CD4-positive, CD25-positive, alpha-beta regulatory T cell (primary cell): ENCODE measurements at regions not wholly inside any gene's neighbourhood (a gene's known extent, or its start where the extent isn't known, plus 50 kb on each side); places are given as distances from the start of the nearest gene placed in this dataset.
A peak's percentile ranks its signal among the peaks of the same experiment; 100 is the strongest.
"Not testable (repeated sequence)": the region's sequence is repeated elsewhere in the genome, so short reads cannot be mapped to it uniquely, and the experiment has no call there.

ENCODE experiments used
- ATAC-seq, 2 donors: fragments of 150-1000 bp; cut with Tn5 transposase; one replicate each; pipeline ENCODE4 v1.10.0; 2021; ENCODE audit warnings: low read depth in 2 of 2, moderate number of reproducible peaks in 2 of 2, moderate library complexity in 1 of 2
- DNase-seq, 3 donors: peaks; one replicate each; pipeline versions ENCODE4 v3.0.0 to v3.0.0-alpha.2; 2012 to 2022; ENCODE audit warnings: mixed read lengths in 1 of 3
- H3K27ac ChIP-seq: one replicate; pipeline ENCODE4 v1.7.0; 2013; ENCODE audit warnings: mild to moderate bottlenecking, low read length; ENCODE audit not compliant: insufficient read depth, poor library complexity, severe bottlenecking
- H3K27me3 ChIP-seq: one replicate; pipeline ENCODE4 v1.7.0; 2013; ENCODE audit warnings: low read length; ENCODE audit not compliant: control insufficient read depth, insufficient read depth
- H3K36me3 ChIP-seq: one replicate; pipeline ENCODE4 v1.7.0; 2013; ENCODE audit warnings: mild to moderate bottlenecking, low read length, moderate library complexity; ENCODE audit not compliant: control insufficient read depth, insufficient read depth
- H3K4me1 ChIP-seq: 2 replicates; pipeline ENCODE4 v1.7.0; 2013; ENCODE audit warnings: mild to moderate bottlenecking, low read length; ENCODE audit not compliant: insufficient read depth, control insufficient read depth, poor library complexity, severe bottlenecking
- H3K4me3 ChIP-seq: one replicate; pipeline ENCODE4 v1.7.0; 2013; ENCODE audit warnings: low read depth, mild to moderate bottlenecking, low read length, moderate library complexity
- H3K9me3 ChIP-seq, 2 experiments: 1 replicate in 1 of 2; 2 replicates in 1 of 2; pipeline ENCODE4 v1.7.0; 2013; ENCODE audit warnings: low read length in 2 of 2, mild to moderate bottlenecking in 1 of 2, moderate library complexity in 1 of 2; ENCODE audit not compliant: control insufficient read depth in 2 of 2
- H3K27ac Mint-ChIP-seq, 3 donors: one replicate each; pipeline ENCODE4 v1.8.0; 2020 to 2022; ENCODE audit warnings: mild to moderate bottlenecking in 3 of 3, mixed read lengths in 3 of 3, moderate library complexity in 2 of 3
- H3K27me3 Mint-ChIP-seq: one replicate; pipeline ENCODE4 v1.8.0; 2022; ENCODE audit warnings: mild to moderate bottlenecking, mixed read lengths
- H3K36me3 Mint-ChIP-seq: one replicate; pipeline ENCODE4 v1.8.0; 2020; ENCODE audit warnings: mixed read lengths
- H3K4me1 Mint-ChIP-seq, 4 donors: one replicate each; pipeline ENCODE4 v1.8.0; 2020 to 2022; ENCODE audit warnings: mixed read lengths in 4 of 4, mild to moderate bottlenecking in 1 of 4
- H3K4me3 Mint-ChIP-seq, 4 donors: one replicate each; pipeline ENCODE4 v1.8.0; 2020 to 2022; ENCODE audit warnings: mild to moderate bottlenecking in 4 of 4, mixed read lengths in 4 of 4, moderate library complexity in 3 of 4
- H3K9me3 Mint-ChIP-seq, 7 donors: one replicate each; pipeline ENCODE4 v1.8.0; 2020 to 2022; ENCODE audit warnings: mixed read lengths in 7 of 7, mild to moderate bottlenecking in 3 of 7, moderate library complexity in 2 of 7

GRCh38 chrX:73967461-73967860, 114.9 kb upstream of the XIST start:
- H3K27me3 Mint-ChIP-seq = not testable (repeated sequence)

DNA sequence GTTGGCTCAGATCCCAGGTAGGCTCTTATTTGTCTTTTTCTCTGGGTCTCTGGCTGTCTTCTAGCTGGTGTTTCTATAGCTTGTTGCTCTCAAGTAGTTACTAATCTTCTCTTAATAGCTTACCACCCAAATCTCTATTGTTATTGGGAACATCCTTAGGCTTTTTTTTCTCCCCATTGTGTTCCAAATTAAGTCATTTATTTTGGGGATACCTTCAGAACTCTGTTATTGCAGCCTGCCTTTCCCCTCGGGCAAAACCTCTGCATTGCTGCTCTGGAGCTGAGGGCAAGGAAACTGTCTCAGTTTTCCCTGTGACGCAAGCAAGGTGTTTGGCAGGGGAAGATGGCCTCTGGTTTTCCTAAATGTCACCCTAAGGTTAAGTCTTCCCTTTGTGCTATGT, 113.3 kb upstream of the XIST start:
- ATAC-seq = no peak
- Histone ChIP-seq H3K27me3 (no peaks in the 10 kb centered on the region), H3K9me3 (no peaks in the 10 kb centered on the region), H3K36me3 (peaks cover 3% of the 10 kb centered on the region), H3K4me1 (peaks cover 2% of the 10 kb centered on the region), H3K4me3 (no peak overlapping the region), H3K27ac (no peak overlapping the region)
- Mint-ChIP-seq H3K4me1 (peaks cover 12 to 52% (median 14%) of the 10 kb centered on the region in 4 donors), H3K9me3 (no peaks in the 10 kb centered on the region), H3K36me3 (peaks cover 18% of the 10 kb centered on the region), H3K27me3 (no peaks in the 10 kb centered on the region), H3K27ac (peak overlapping the region; percentile 0 to 60 (median 0)), H3K4me3 (no peak overlapping the region)
- no peak for DNase-seq

More at GRCh38 chrX:73967461-73967860, 114.9 kb upstream of the XIST start:
- Mint-ChIP-seq H3K4me1 (peaks cover 5 to 45% (median 9%) of the 10 kb centered on the region in 4 donors), H3K36me3 (peaks cover 19% of the 10 kb centered on the region)
- not testable (repeated sequence) for H3K4me1 ChIP-seq, H3K27me3 ChIP-seq, H3K27ac ChIP-seq, ATAC-seq, H3K36me3 ChIP-seq, DNase-seq, H3K9me3 Mint-ChIP-seq, H3K9me3 ChIP-seq, H3K4me3 ChIP-seq, H3K4me3 Mint-ChIP-seq, H3K27ac Mint-ChIP-seq

DNA sequence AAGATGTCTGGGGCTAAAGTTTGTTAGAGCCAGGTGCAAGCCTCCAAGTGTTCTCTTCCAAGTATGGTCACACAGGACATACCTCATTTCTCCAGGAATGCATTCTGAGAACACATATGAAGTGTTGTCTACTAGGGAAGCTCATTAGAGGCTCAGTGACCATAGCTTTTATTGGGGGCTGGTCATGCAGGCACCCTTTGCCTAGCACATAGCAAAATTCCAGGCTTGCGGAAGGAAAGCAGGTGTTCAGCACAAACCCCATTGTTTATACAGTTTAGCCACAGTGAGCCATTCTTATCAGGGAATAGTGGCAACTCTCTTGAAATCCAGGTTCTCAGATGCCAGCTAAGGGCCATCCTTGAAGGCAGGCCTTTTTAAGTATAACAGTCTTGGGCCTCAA, 112.1 kb upstream of the XIST start:
- Mint-ChIP-seq H3K4me1 (peaks cover 10 to 61% (median 16%) of the 10 kb centered on the region in 4 donors), H3K27ac (peak overlapping the region in 1 of 3 donors; percentile 37), H3K36me3 (peaks cover 10% of the 10 kb centered on the region), H3K4me3 (peak overlapping the region in 1 of 4 donors; percentile 50), H3K27me3 (no peaks in the 10 kb centered on the region), H3K9me3 (no peaks in the 10 kb centered on the region)
- ATAC-seq = no peak
- DNase-seq = no peak
- Histone ChIP-seq H3K27me3 (no peaks in the 10 kb centered on the region), H3K4me1 (peaks cover 4% of the 10 kb centered on the region), H3K27ac (no peak overlapping the region), H3K4me3 (no peak overlapping the region), H3K9me3 (no peaks in the 10 kb centered on the region), H3K36me3 (peaks cover 3% of the 10 kb centered on the region)

GRCh38 chrX:73963682-73964081, 111.2 kb upstream of the XIST start:
- Histone ChIP-seq H3K4me3 (no peak overlapping the region), H3K36me3 (peaks cover 3% of the 10 kb centered on the region), H3K9me3 (no peaks in the 10 kb centered on the region), H3K27ac (no peak overlapping the region), H3K4me1 (peaks cover 4% of the 10 kb centered on the region), H3K27me3 (no peaks in the 10 kb centered on the region)
- no peak overlapping the region for H3K4me3 Mint-ChIP-seq
- ATAC-seq (no peak), DNase-seq (no peak)
- H3K9me3 Mint-ChIP-seq = no peaks in the 10 kb centered on the region
- H3K27me3 Mint-ChIP-seq = no peaks in the 10 kb centered on the region
- H3K27ac Mint-ChIP-seq = peak overlapping the region in 1 of 3 donors; percentile 37
- peaks cover 11 to 66% (median 17%) of the 10 kb centered on the region in 4 donors for H3K4me1 Mint-ChIP-seq
- H3K36me3 Mint-ChIP-seq = peaks cover 6% of the 10 kb centered on the region

- DNase-seq (no peak), ATAC-seq (no peak)
- H3K9me3 Mint-ChIP-seq = no peaks in the 10 kb centered on the region
- Histone ChIP-seq H3K9me3 (no peaks in the 10 kb centered on the region), H3K27ac (no peak overlapping the region), H3K4me1 (peaks cover 4% of the 10 kb centered on the region), H3K27me3 (no peaks in the 10 kb centered on the region), H3K36me3 (peaks cover 3% of the 10 kb centered on the region), H3K4me3 (no peak overlapping the region)
- H3K27me3 Mint-ChIP-seq = no peaks in the 10 kb centered on the region
- H3K36me3 Mint-ChIP-seq = peaks cover 6% of the 10 kb centered on the region
- no peak overlapping the region for H3K4me3 Mint-ChIP-seq
- no peak overlapping the region for H3K27ac Mint-ChIP-seq
- H3K4me1 Mint-ChIP-seq = peaks cover 15 to 73% (median 19%) of the 10 kb centered on the region in 4 donors
Observed at GRCh38 chrX:73962948-73963347, 110.4 kb upstream of the XIST start.

GRCh38 chrX:73961867-73962266, 109.4 kb upstream of the XIST start:
- H3K4me3 Mint-ChIP-seq, H3K9me3 Mint-ChIP-seq, H3K36me3 Mint-ChIP-seq, H3K27ac ChIP-seq, H3K4me1 ChIP-seq, H3K27ac Mint-ChIP-seq, H3K36me3 ChIP-seq, H3K4me3 ChIP-seq, DNase-seq, ATAC-seq, H3K27me3 ChIP-seq, H3K9me3 ChIP-seq, H3K27me3 Mint-ChIP-seq: not testable (repeated sequence)
- peaks cover 12 to 82% (median 22%) of the 10 kb centered on the region in 4 donors for H3K4me1 Mint-ChIP-seq

DNA sequence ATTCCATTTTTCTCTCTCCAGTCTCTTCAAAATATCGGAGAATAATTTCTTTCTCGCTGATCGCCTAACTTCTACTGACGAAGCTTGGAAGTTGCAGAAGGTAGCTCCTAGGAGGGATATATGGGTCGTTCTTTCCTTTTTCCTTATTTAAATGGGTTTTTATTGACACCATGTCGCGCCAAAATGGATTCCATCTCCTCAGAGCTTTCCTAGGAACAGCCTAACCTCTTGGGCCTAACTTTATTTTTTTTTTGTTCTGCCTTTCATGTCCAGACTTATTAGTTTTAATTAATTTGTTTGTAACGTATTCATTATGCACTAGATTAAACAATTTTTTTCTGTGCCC, 92.0 kb upstream of the XIST start:
- Mint-ChIP-seq H3K4me3 (peak overlapping the region; percentile 95 to 99 (median 96)), H3K9me3 (no peaks in the 10 kb centered on the region), H3K36me3 (peaks cover 22% of the 10 kb centered on the region), H3K4me1 (peaks cover 8 to 54% (median 13%) of the 10 kb centered on the region in 4 donors), H3K27me3 (peaks cover 8% of the 10 kb centered on the region), H3K27ac (peak overlapping the region; percentile 99)
- no peaks in the 10 kb centered on the region for H3K27me3 ChIP-seq
- H3K9me3 ChIP-seq = no peaks in the 10 kb centered on the region
- H3K4me3 ChIP-seq = peak overlapping the region; percentile 99
- peak overlapping the region; percentile 81 for H3K27ac ChIP-seq
- H3K36me3 ChIP-seq = no peaks in the 10 kb centered on the region
- ATAC-seq (no peak), DNase-seq (no peak)
- H3K4me1 ChIP-seq = peaks cover 12% of the 10 kb centered on the region

- Mint-ChIP-seq H3K4me1 (peaks cover 8 to 48% (median 11%) of the 10 kb centered on the region in 4 donors), H3K36me3 (peaks cover 17% of the 10 kb centered on the region), H3K27me3 (peaks cover 8% of the 10 kb centered on the region), H3K9me3 (no peaks in the 10 kb centered on the region), H3K4me3 (peak overlapping the region; percentile 95 to 99 (median 96)), H3K27ac (peak overlapping the region; percentile 99)
- ATAC-seq (peak; percentile 99 to 100), DNase-seq (peak; percentile 69 to 96 (median 90))
- no peaks in the 10 kb centered on the region for H3K9me3 ChIP-seq
- no peaks in the 10 kb centered on the region for H3K27me3 ChIP-seq
- no peaks in the 10 kb centered on the region for H3K36me3 ChIP-seq
- peak overlapping the region; percentile 81 for H3K27ac ChIP-seq
- peaks cover 12% of the 10 kb centered on the region for H3K4me1 ChIP-seq
- peak overlapping the region; percentile 99 for H3K4me3 ChIP-seq
Observed at GRCh38 chrX:73943693-73944562, 91.4 kb upstream of the XIST start.
